ENCODE measurements at regions not wholly inside any gene's neighbourhood (a gene's known extent, or its start where the extent isn't known, plus 50 kb on each side); places are given as distances from the start of the nearest gene placed in this dataset.

DNA sequence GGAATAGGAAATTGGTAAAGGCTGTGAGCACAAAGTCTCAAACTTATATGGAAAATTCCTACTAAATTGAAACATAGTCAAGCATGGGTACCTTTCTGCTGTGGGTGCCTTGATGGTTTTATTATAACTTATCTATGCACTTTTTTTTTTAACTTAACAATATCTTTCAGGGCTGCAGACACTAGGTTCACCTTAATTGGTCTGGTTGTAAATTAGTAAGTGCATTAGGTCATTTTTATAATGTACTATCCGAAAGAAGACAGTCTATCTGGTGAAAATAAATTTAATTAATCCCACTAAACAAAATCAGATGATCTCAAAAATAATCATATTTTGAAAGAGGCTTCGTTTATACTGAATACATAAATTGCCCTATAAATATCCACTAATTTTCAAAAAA lies 446.8 kb upstream of the DCN start:
- Histone ChIP-seq H3K36me3 (ENCODE audit: control insufficient read depth, insufficient read depth, low read length) (no peaks in the 10 kb centered on the region), H3K27me3 (replicated peaks; ENCODE audit: control insufficient read depth, insufficient read depth, low read length) (no peaks in the 10 kb centered on the region), H3K4me3 (replicated peaks; ENCODE audit: low read depth, low read length) (no peak overlapping the region)
- no peak for DNase-seq (ENCODE audit: extremely low read depth, insufficient read length)
- TF ChIP-seq, protein P1, sequence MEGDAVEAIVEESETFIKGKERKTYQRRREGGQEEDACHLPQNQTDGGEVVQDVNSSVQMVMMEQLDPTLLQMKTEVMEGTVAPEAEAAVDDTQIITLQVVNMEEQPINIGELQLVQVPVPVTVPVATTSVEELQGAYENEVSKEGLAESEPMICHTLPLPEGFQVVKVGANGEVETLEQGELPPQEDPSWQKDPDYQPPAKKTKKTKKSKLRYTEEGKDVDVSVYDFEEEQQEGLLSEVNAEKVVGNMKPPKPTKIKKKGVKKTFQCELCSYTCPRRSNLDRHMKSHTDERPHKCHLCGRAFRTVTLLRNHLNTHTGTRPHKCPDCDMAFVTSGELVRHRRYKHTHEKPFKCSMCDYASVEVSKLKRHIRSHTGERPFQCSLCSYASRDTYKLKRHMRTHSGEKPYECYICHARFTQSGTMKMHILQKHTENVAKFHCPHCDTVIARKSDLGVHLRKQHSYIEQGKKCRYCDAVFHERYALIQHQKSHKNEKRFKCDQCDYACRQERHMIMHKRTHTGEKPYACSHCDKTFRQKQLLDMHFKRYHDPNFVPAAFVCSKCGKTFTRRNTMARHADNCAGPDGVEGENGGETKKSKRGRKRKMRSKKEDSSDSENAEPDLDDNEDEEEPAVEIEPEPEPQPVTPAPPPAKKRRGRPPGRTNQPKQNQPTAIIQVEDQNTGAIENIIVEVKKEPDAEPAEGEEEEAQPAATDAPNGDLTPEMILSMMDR (IDR thresholded peaks at IDR 0.05; ENCODE audit: insufficient read depth, low read length, poor library complexity, severe bottlenecking), result no peak

DNA sequence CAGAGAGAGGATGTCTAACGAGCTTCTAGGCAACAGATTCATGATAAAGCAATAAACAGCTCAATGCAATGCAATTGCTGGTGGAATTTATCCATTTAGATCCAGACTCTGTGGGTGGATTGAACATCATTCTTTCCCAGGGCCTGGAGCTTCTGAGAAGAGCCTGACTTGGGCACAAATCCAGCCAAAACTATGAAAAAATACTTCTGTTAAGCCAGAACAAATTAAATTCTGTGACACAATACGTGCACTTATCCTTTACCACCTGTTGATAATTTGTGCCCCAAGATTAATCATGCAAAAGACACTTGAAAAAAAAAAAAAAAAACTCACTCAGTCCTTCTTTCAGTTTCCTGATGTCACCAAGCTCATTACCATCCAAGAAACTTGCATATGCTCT lies 446.0 kb upstream of the DCN start:
- Histone ChIP-seq H3K4me3 (replicated peaks; ENCODE audit: low read depth, low read length) (no peak overlapping the region), H3K36me3 (ENCODE audit: control insufficient read depth, insufficient read depth, low read length) (no peaks in the 10 kb centered on the region), H3K27me3 (replicated peaks; ENCODE audit: control insufficient read depth, insufficient read depth, low read length) (no peaks in the 10 kb centered on the region)
- TF ChIP-seq, protein P1 (IDR thresholded peaks at IDR 0.05; ENCODE audit: insufficient read depth, low read length, poor library complexity, severe bottlenecking), result no peak
- DNase-seq (ENCODE audit: extremely low read depth, insufficient read length), result no peak

DNA sequence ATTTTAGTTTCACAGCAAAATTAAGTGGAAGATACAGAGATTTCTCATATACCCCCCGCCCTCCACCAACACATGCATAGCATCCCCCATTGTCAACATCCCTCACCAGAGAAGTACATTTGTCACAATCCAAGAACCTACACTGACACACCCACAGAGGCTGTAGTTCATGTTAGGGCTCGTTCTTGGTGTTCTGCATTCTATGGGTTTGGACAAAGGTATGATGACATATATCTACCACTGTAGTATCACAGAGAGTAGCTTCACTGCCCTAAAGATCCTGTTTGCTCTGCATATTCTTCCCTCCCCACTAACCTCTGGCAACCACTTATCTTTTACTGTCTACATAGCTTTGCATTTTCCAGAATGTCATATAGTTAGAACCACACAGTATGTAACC lies 444.6 kb upstream of the DCN start:
- Histone ChIP-seq H3K27me3 (replicated peaks; ENCODE audit: control insufficient read depth, insufficient read depth, low read length) (no peaks in the 10 kb centered on the region), H3K36me3 (ENCODE audit: control insufficient read depth, insufficient read depth, low read length) (no peaks in the 10 kb centered on the region), H3K4me3 (replicated peaks; ENCODE audit: low read depth, low read length) (no peak overlapping the region)
- no peak for DNase-seq (ENCODE audit: extremely low read depth, insufficient read length)
- TF ChIP-seq, protein P1 (IDR thresholded peaks at IDR 0.05; ENCODE audit: insufficient read depth, low read length, poor library complexity, severe bottlenecking), result no peak

DNA sequence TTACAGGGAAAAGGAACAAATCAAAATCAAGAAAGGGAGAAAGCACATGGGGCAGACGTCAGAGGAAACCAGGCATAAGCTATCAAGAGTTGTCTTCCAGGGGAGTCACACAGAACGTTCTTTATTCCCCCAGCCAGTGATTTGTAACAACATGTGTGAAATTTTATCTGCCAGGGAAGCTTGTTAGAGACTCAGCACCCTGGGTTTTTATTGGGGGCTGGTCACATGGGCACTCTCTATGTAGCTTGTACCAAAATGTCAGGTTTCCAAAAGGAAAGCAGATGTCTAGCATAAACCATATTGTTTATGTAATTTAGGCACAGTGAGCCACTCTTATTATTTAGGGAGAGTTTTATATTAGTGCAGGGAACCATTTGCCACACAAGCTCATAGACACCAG lies 440.4 kb upstream of the DCN start:
- TF ChIP-seq, protein P1 (IDR thresholded peaks at IDR 0.05; ENCODE audit: insufficient read depth, low read length, poor library complexity, severe bottlenecking), result no peak
- H3K27me3 ChIP-seq (replicated peaks; ENCODE audit: control insufficient read depth, insufficient read depth, low read length), result no peaks in the 10 kb centered on the region
- no peak for DNase-seq (ENCODE audit: extremely low read depth, insufficient read length)
- H3K4me3 ChIP-seq (replicated peaks; ENCODE audit: low read depth, low read length), result no peak overlapping the region
- H3K36me3 ChIP-seq (ENCODE audit: control insufficient read depth, insufficient read depth, low read length), result no peaks in the 10 kb centered on the region

DNA sequence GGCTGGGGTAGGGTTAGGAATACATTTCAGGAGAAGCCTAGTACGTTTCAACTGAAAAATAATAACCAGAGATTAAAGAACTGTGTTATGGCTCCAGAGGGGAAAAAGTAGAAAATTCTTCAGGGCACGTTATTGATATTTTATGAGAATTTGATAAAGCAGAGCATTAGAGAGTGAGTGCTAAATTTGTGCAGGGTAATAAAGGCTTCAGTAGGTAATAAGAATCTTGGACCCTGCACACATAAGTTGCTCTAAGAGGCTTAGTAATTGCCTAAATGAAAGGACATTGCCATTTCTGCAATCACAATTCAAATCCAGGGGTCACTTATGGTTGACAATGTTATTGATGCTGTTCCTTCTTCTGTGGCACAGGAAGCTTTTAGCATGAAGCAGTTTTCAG lies 439.4 kb upstream of the DCN start:
- DNase-seq (ENCODE audit: extremely low read depth, insufficient read length), result no peak
- TF ChIP-seq, protein P1 (IDR thresholded peaks at IDR 0.05; ENCODE audit: insufficient read depth, low read length, poor library complexity, severe bottlenecking), result no peak
- Histone ChIP-seq H3K27me3 (replicated peaks; ENCODE audit: control insufficient read depth, insufficient read depth, low read length) (no peaks in the 10 kb centered on the region), H3K4me3 (replicated peaks; ENCODE audit: low read depth, low read length) (no peak overlapping the region), H3K36me3 (ENCODE audit: control insufficient read depth, insufficient read depth, low read length) (no peaks in the 10 kb centered on the region)

DNA sequence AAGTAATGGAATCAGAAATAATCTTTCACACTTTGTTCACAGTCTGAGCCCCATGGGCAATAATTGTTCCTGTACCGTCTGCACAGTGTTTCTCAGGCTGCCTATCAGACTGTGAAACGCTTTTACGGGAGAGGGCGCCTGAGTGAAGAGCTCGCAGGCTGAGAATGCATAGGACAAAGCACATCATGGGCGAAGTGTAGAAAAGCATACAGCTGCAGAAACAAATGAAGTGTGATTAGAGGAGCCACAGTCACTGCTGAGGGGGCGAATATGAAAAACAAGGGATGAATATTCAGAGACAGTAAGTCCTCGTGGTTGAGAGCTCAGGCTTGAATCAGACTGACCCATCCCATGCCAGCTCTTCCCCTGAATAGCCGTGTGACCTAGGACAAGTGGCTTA lies 438.4 kb upstream of the DCN start:
- Histone ChIP-seq H3K27me3 (replicated peaks; ENCODE audit: control insufficient read depth, insufficient read depth, low read length) (no peaks in the 10 kb centered on the region), H3K36me3 (ENCODE audit: control insufficient read depth, insufficient read depth, low read length) (no peaks in the 10 kb centered on the region), H3K4me3 (replicated peaks; ENCODE audit: low read depth, low read length) (no peak overlapping the region)
- DNase-seq (ENCODE audit: extremely low read depth, insufficient read length), result no peak
- TF ChIP-seq, protein P1 (IDR thresholded peaks at IDR 0.05; ENCODE audit: insufficient read depth, low read length, poor library complexity, severe bottlenecking), result no peak

Measured in GM06990 (cell line).